ENCODE measurements at regions not wholly inside any gene's neighbourhood (a gene's known extent, or its start where the extent isn't known, plus 50 kb on each side); places are given as distances from the start of the nearest gene placed in this dataset.

- no peak for DNase-seq
These were observed 1147.9 kb downstream of the NLGN4X start for GRCh38 chrX:5080791-5081190.

GRCh38 chrX:5068550-5068949 is 1160.1 kb downstream of the NLGN4X start:
- no peak for DNase-seq

GRCh38 chrX:5057786-5058185 is 1170.9 kb downstream of the NLGN4X start:
- no peak for DNase-seq

- DNase-seq, result no peak
These were observed 1173.8 kb downstream of the NLGN4X start for GRCh38 chrX:5054852-5055251.

GRCh38 chrX:5051831-5052491 is 1176.7 kb downstream of the NLGN4X start:
- peak; percentile 0 for DNase-seq

GRCh38 chrX:5042563-5042962 is 1186.1 kb downstream of the NLGN4X start:
- no peak for DNase-seq

- no peak for DNase-seq
These were observed 1196.9 kb downstream of the NLGN4X start for GRCh38 chrX:5031792-5032191.

GRCh38 chrX:5015451-5015850 is 1213.2 kb downstream of the NLGN4X start:
- DNase-seq, result no peak

GRCh38 chrX:4994855-4995254 is 1233.8 kb downstream of the NLGN4X start:
- DNase-seq, result no peak

GRCh38 chrX:4978613-4979012 is 1250.1 kb downstream of the NLGN4X start:
- DNase-seq, result no peak

- DNase-seq, result peak; percentile 2
These were observed 1257.0 kb downstream of the NLGN4X start for GRCh38 chrX:4971646-4972045.

- no peak for DNase-seq
These were observed 1250.7 kb upstream of the PRKX start for GRCh38 chrX:4964112-4964511.

- DNase-seq, result no peak
These were observed 1250.0 kb upstream of the PRKX start for GRCh38 chrX:4963432-4963831.

- DNase-seq, result no peak
These were observed 1231.3 kb upstream of the PRKX start for GRCh38 chrX:4944767-4945166.

GRCh38 chrX:4936315-4936714 is 1222.9 kb upstream of the PRKX start:
- DNase-seq, result no peak

- no peak for DNase-seq
These were observed 1222.4 kb upstream of the PRKX start for GRCh38 chrX:4935846-4936245.

- DNase-seq, result no peak
These were observed 1222.0 kb upstream of the PRKX start for GRCh38 chrX:4935401-4935800.

GRCh38 chrX:4932790-4933189 is 1219.3 kb upstream of the PRKX start:
- DNase-seq, result peak; percentile 36

GRCh38 chrX:4930426-4930825 is 1217.0 kb upstream of the PRKX start:
- DNase-seq, result no peak

GRCh38 chrX:4925911-4926310 is 1212.5 kb upstream of the PRKX start:
- no peak for DNase-seq

GRCh38 chrX:4909348-4909747 is 1195.9 kb upstream of the PRKX start:
- no peak for DNase-seq

- DNase-seq, result no peak
These were observed 1192.1 kb upstream of the PRKX start for GRCh38 chrX:4905576-4905975.

- no peak for DNase-seq
These were observed 1167.8 kb upstream of the PRKX start for GRCh38 chrX:4881277-4881676.

GRCh38 chrX:4878640-4879039 is 1165.2 kb upstream of the PRKX start:
- DNase-seq, result no peak

GRCh38 chrX:4876268-4876667 is 1162.8 kb upstream of the PRKX start:
- no peak for DNase-seq
